Activated effector memory CD4-positive, alpha-beta T cell treated with anti-CD3 and anti-CD28 coated beads, Interleukin-2, amount 50 U/mL, for 16 hours (primary cell): ENCODE measurements at regions not wholly inside any gene's neighbourhood (a gene's known extent, or its start where the extent isn't known, plus 50 kb on each side); places are given as distances from the start of the nearest gene placed in this dataset.

Experiments used
- DNase-seq: peaks from one replicate; pipeline ENCODE4 v3.0.0-alpha.2; 2020

- DNase-seq = no peak
Measured at GRCh38 chr11:127193950-127194349, 193.4 kb upstream of the KIRREL3 start.

DNA sequence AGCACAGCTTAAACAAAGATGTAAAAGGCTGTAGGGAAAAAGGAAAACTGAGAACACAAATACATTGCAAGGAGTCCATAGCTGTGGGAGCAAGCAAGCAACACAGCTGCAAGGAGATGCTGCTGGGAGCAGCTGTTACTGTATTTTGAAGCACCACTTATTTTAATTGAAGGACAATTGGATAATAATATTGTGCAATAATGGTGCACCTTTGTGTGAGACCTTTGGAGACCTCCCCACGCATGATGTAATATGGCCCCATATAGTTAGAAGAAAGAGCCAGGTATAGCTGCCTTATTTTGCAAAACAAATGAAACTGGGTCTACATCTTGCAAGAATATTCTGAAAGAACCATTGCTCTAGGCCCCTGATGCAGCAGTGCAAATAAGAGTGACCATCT, 191.1 kb upstream of the KIRREL3 start:
- DNase-seq = no peak

GRCh38 chr11:127191261-127191660, 190.7 kb upstream of the KIRREL3 start:
- no peak for DNase-seq

GRCh38 chr11:127182586-127183203, 182.1 kb upstream of the KIRREL3 start:
- DNase-seq = no peak

- DNase-seq = no peak
Measured at GRCh38 chr11:127157225-127157624, 156.7 kb upstream of the KIRREL3 start.

DNA sequence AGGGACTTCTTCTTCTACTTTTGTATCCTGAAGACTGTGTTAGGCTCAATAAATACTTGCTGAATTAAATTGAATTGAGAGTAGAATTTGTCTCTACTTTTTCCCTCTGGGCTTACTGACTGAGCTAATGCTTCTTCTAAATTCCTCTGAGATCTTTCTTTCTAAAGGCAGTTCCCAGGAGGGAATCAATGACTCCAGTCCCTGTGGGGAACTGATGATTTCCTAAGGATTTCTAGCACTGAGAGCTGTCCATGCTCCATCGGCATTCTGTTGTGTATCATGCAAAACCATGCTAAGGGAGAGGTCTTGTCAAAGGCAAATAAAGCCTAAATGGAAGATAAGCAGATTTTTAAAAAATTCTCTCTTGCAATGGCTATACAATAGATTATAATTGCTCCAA, 148.8 kb upstream of the KIRREL3 start:
- no peak for DNase-seq

GRCh38 chr11:127143251-127143650, 142.7 kb upstream of the KIRREL3 start:
- no peak for DNase-seq

DNA sequence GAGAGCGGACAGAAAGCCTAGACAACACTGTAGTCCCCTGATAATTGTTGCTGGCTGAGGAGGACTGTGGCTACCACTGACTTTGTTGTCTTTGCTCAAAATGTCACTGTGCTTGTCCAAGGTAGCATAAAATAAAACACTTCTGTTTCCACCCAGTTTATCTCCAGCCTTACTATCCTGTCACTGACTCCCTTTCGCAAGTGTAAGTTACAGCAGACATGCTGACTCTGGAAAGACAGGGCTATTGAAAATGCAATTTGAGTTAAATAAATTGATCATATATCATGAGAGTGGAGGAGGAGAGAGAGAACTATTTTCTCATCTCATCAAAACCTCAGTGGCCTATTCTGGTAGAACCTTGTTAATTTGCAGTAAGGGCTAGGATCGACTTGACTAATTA, 138.0 kb upstream of the KIRREL3 start:
- no peak for DNase-seq

- DNase-seq = no peak
Measured at GRCh38 chr11:127137771-127138280, 137.3 kb upstream of the KIRREL3 start.

DNA sequence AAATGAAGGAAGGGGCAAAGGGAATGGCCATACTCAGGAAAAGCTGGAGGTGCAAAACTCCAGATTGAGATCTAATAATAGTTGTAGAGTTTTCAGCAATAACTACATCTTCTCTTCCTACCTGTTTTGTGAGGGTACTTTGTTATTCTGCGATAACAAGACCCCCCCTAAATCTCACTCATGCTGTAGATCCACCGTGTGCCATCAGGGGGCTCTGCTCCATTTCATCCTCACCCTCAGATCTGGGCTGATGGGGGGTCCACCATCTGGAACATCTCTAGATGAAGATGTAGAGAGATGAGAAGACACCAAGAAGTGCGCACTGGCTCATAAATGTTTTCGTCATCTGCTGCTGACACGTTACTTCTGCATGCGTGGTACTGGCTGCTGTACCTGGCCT, 135.9 kb upstream of the KIRREL3 start:
- DNase-seq = no peak

GRCh38 chr11:127135256-127135655, 134.7 kb upstream of the KIRREL3 start:
- no peak for DNase-seq

GRCh38 chr11:127133061-127133460, 132.5 kb upstream of the KIRREL3 start:
- no peak for DNase-seq

- DNase-seq = no peak
Measured at GRCh38 chr11:127130321-127130720, 129.8 kb upstream of the KIRREL3 start.

- DNase-seq = no peak
Measured at GRCh38 chr11:127126986-127127385, 126.4 kb upstream of the KIRREL3 start.

DNA sequence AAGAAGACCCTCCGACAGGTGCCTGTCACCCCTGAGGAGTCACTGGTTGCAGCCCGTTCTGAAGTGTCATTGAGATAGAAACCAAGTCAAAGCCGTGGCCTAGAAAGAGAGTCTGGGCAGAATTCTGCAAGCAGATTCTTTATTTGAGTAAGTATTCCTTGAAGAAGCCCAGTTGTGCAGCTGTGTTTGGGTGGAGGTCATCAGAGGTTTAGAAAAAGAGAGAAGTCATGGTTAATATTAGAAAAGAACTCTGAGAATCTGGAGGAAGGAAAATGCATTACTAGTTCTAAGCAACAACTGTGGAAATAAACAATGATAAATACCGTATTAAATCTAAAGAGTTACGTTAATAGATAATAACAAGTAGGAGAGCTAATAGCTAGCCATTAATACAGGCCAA, 118.8 kb upstream of the KIRREL3 start:
- no peak for DNase-seq

- DNase-seq = no peak
Measured at GRCh38 chr11:127118811-127119210, 118.2 kb upstream of the KIRREL3 start.

- no peak for DNase-seq
Measured at GRCh38 chr11:127117231-127117739, 116.7 kb upstream of the KIRREL3 start.

- DNase-seq = no peak
Measured at GRCh38 chr11:127115844-127116243, 115.3 kb upstream of the KIRREL3 start.

DNA sequence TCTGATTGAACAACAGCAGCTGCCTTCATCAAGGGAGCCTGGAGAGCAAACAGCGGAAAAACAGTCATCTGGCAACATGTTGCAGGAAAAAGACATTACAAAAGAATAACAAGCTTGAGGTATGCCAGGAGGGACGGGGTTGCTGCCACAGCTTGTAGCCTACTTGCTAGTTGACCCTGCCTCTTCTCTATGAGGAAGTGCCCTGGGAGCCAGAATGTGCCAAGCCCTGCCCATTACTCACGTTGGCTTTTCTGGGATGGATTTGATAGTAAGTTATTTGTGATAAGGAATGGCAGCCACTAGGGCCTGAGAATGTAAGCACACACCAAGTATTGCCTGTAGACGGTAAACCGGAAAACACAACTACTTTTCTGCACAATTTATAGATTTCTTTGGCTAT, 113.5 kb upstream of the KIRREL3 start:
- no peak for DNase-seq

GRCh38 chr11:127110542-127110941, 110.0 kb upstream of the KIRREL3 start:
- no peak for DNase-seq

DNA sequence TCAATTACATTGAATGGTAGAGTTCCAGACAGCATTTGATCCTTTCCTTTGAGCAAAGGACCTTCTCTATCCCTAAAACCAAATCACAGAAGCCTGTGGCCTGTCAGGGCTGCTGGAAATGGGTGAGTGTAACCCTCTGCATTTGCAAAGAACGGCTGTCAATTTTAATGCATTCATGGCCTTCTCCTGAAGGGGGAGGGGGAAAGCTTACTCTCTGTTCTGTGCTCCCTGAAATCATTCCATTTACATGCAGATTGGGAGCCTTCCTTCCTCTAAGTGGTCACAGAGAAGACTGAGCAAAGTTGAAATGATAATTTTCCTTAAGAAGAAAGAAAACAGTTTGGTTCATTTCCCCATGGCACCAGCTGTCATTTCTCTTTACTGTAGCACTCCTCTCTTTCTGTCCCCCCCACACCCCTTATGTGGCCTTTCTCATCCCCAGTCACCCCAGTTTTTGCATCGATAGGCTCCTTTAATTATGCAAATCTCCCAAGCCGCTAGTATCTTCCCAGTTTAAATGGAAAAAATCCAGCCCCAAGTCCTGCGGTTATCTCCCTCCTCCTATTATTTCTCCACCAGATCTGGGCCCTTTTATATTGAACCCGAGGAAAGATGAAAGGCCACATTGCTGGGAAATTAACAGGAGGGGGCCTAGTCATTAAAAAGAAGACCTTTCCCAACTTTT, 109.4 kb upstream of the KIRREL3 start:
- DNase-seq = no peak

GRCh38 chr11:127108838-127109237, 108.3 kb upstream of the KIRREL3 start:
- no peak for DNase-seq

DNA sequence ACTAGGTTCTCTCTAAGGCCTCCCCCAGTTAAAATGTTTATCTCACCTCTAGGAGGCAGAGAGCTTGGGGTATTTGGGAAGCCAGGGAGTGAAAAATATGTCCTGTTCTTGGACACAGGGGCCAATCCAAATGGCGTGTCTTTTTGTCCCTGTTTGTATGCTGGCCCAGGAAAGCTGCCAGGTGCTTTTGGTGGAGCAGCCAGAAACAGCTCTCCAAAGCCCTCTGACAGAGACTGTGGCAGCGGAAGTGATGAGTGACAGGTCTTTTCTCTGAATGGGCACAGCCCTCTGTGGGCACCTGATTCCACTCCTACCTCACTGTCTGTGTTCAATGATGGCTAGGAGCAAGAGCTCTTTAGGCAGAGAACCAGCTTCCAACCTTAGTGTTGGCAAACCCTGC, 106.4 kb upstream of the KIRREL3 start:
- DNase-seq = no peak
